GM19452 (cell line): ENCODE measurements at regions not wholly inside any gene's neighbourhood (a gene's known extent, or its start where the extent isn't known, plus 50 kb on each side); places are given as distances from the start of the nearest gene placed in this dataset.
"Not testable (repeated sequence)": the region's sequence is repeated elsewhere in the genome, so short reads cannot be mapped to it uniquely, and the experiment has no call there.

Experiments
- ATAC-seq: cut with Tn5 transposase; IDR thresholded peaks from one replicate; pipeline ENCODE4 v1.9.1; 2021; ENCODE audit not compliant: unreplicated experiment

GRCh38 chrX:1062351-1062750 is 150.1 kb downstream of the CRLF2 start:
- ATAC-seq, result no peak

- ATAC-seq, result no peak
Observed at GRCh38 chrX:1060562-1060960, 151.9 kb downstream of the CRLF2 start.

- ATAC-seq, result no peak
Observed at GRCh38 chrX:1059576-1060561, 152.6 kb downstream of the CRLF2 start.

GRCh38 chrX:1053600-1053999 is 158.8 kb downstream of the CRLF2 start:
- not testable (repeated sequence) for ATAC-seq

- no peak for ATAC-seq
Observed at GRCh38 chrX:1053072-1053471, 159.4 kb downstream of the CRLF2 start.

GRCh38 chrX:1052021-1052420 is 160.4 kb downstream of the CRLF2 start:
- no peak for ATAC-seq

- ATAC-seq, result no peak
Observed at GRCh38 chrX:1051421-1051820, 161.0 kb downstream of the CRLF2 start.

- ATAC-seq, result no peak
Observed at GRCh38 chrX:1045680-1046314, 166.7 kb downstream of the CRLF2 start.

GRCh38 chrX:1041091-1041490 is 171.4 kb downstream of the CRLF2 start:
- ATAC-seq, result no peak

- ATAC-seq, result not testable (repeated sequence)
Observed at GRCh38 chrX:1035931-1036330, 176.5 kb downstream of the CRLF2 start.

- ATAC-seq, result no peak
Observed at GRCh38 chrX:1035206-1035605, 177.2 kb downstream of the CRLF2 start.

GRCh38 chrX:1034717-1035116 is 177.7 kb downstream of the CRLF2 start:
- no peak for ATAC-seq

GRCh38 chrX:1031521-1032430 is 180.7 kb downstream of the CRLF2 start:
- no peak for ATAC-seq

GRCh38 chrX:1029494-1029893 is 183.0 kb downstream of the CRLF2 start:
- ATAC-seq, result no peak

GRCh38 chrX:1027680-1028079 is 184.8 kb downstream of the CRLF2 start:
- ATAC-seq, result no peak

- ATAC-seq, result peak; percentile 44
Observed at GRCh38 chrX:1027133-1027532, 185.3 kb downstream of the CRLF2 start.

GRCh38 chrX:1026263-1027015 is 186.0 kb downstream of the CRLF2 start:
- peak; percentile 75 for ATAC-seq

GRCh38 chrX:1025413-1025812 is 187.0 kb downstream of the CRLF2 start:
- ATAC-seq, result no peak

GRCh38 chrX:1023676-1024075 is 188.8 kb downstream of the CRLF2 start:
- ATAC-seq, result no peak

GRCh38 chrX:1021314-1021993 is 191.0 kb downstream of the CRLF2 start:
- not testable (repeated sequence) for ATAC-seq
